GM12878 (cell line): ENCODE measurements at regions not wholly inside any gene's neighbourhood (a gene's known extent, or its start where the extent isn't known, plus 50 kb on each side); places are given as distances from the start of the nearest gene placed in this dataset.
A peak's percentile ranks its signal among the peaks of the same experiment; 100 is the strongest.

ENCODE experiments used
- ATAC-seq: fragments of 200-7000 bp; cut with Tn5 transposase; 3 replicates; pipeline ENCODE4 v1.9.1; 2020; ENCODE audit warnings: mild to moderate bottlenecking, moderate library complexity
- BruUV-seq: library from RNA; stranded (reverse); fragments of 400-500 nt; replicated peaks from 2 replicates; lab custom pipeline; 2021; lab: Mats Ljungman, UMichigan
- CTCF ChIA-PET: fragments of 300-600 bp; sonication (Branson Sonifier 250); formaldehyde crosslinking; extraction: SDS; loops from one replicate; lab custom pipeline; 2021; ENCODE audit warnings: inconsistent platforms; lab: Yijun Ruan, JAX
- POLR2A ChIA-PET: fragments of 350-600 bp; formaldehyde crosslinking; extraction: SDS; loops from one replicate; lab custom pipeline; 2021; ENCODE audit warnings: inconsistent platforms; lab: Charles Lee
- RAD21 ChIA-PET: fragments of 300-600 bp; sonication (Branson Sonifier 250); formaldehyde crosslinking; loops from one replicate; lab custom pipeline; 2023; ENCODE audit warnings: antibody characterized with exemption; ENCODE audit not compliant: unreplicated experiment; lab: Charles Lee
- SMC1A ChIA-PET: fragments of 300-600 bp; sonication (Branson Sonifier 250); formaldehyde crosslinking; loops from one replicate; lab custom pipeline; 2023; ENCODE audit not compliant: unreplicated experiment, uncharacterized antibody; lab: Charles Lee
- DNase-seq: peaks from one replicate; pipeline ENCODE4 v3.0.0-alpha.2; 2011; ENCODE audit warnings: low read depth, low spot score
- FAIRE-seq: peaks from 3 replicates; lab custom pipeline; 2011; peaks lifted over from hg19 to GRCh38; lab: Jason Lieb, UNC
- H2AFZ ChIP-seq: 2 replicates; pipeline ENCODE4 v1.6.0; 2011; ENCODE audit warnings: low read depth, low read length, control low read depth; ENCODE audit not compliant: control insufficient read depth
- H3K27ac ChIP-seq: 2 replicates; pipeline ENCODE4 v1.5.1; 2011; ENCODE audit warnings: control low read depth; ENCODE audit not compliant: control insufficient read depth, insufficient read depth
- H3K27me3 ChIP-seq, 2 experiments: replicated peaks in 1 of 2; 2 replicates each; pipeline versions ENCODE4 v1.6.0 to v1.6.1; 2011; ENCODE audit warnings: low read length in 1 of 2; ENCODE audit not compliant: control insufficient read depth in 2 of 2, insufficient read depth in 2 of 2
- H3K36me3 ChIP-seq, 2 experiments: 2 replicates each; pipeline ENCODE4 v1.5.1; 2011; ENCODE audit warnings: low read length in 1 of 2; ENCODE audit not compliant: control insufficient read depth in 2 of 2, insufficient read depth in 2 of 2
- H3K4me1 ChIP-seq: 2 replicates; pipeline ENCODE4 v1.6.1; 2011; ENCODE audit warnings: mild to moderate bottlenecking, low read length, moderate library complexity, mixed read lengths; ENCODE audit not compliant: control insufficient read depth, insufficient read depth
- H3K4me2 ChIP-seq: 2 replicates; pipeline ENCODE4 v1.6.0; 2011; ENCODE audit warnings: control low read depth; ENCODE audit not compliant: control insufficient read depth, insufficient read depth
- H3K4me3 ChIP-seq: fragments of 200-600 bp; sonication (generic); 2 replicates; pipeline ENCODE4 v1.5.1; 2016
- H3K79me2 ChIP-seq: 2 replicates; pipeline ENCODE4 v1.6.0; 2011; ENCODE audit warnings: low read length; ENCODE audit not compliant: control insufficient read depth, insufficient read depth
- H3K9ac ChIP-seq: 2 replicates; pipeline ENCODE4 v1.8.0; 2011; ENCODE audit warnings: low read length, control low read depth, mixed read lengths; ENCODE audit not compliant: control insufficient read depth, insufficient read depth
- H3K9me3 ChIP-seq: replicated peaks from 3 replicates; pipeline ENCODE4 v1.5.1; 2011; ENCODE audit warnings: mild to moderate bottlenecking, low read length; ENCODE audit not compliant: control insufficient read depth, insufficient read depth
- H4K20me1 ChIP-seq: 2 replicates; pipeline ENCODE4 v1.6.0; 2011; ENCODE audit not compliant: control insufficient read depth, insufficient read depth
- BCL3 ChIP-seq: IDR thresholded peaks from 2 replicates; pipeline ENCODE4 v1.6.1; 2011; ENCODE audit warnings: borderline replicate concordance, low read depth, mild to moderate bottlenecking, moderate library complexity, low read length; ENCODE audit not compliant: insufficient read depth, poor library complexity, severe bottlenecking
- HDGF ChIP-seq: fragments of 450-650 bp; IDR thresholded peaks from 2 replicates; pipeline ENCODE4 v1.6.1; 2016; ENCODE audit warnings: antibody characterized with exemption
- IKZF1 ChIP-seq: fragments of 450-650 bp; conservative IDR thresholded peaks from 2 replicates; pipeline ENCODE4 v1.6.1; 2017; ENCODE audit warnings: antibody characterized with exemption, mild to moderate bottlenecking
- IKZF2 ChIP-seq, 2 experiments: fragments of 450-650 bp; IDR thresholded peaks; 2 replicates each; pipeline ENCODE4 v1.6.1; 2017; ENCODE audit warnings: mild to moderate bottlenecking in 2 of 2, moderate library complexity in 2 of 2
- MLLT1 ChIP-seq: fragments of 450-650 bp; IDR thresholded peaks from 2 replicates; pipeline ENCODE4 v1.6.1; 2016; ENCODE audit warnings: mild to moderate bottlenecking
- NBN ChIP-seq: fragments of 450-650 bp; IDR thresholded peaks from 2 replicates; pipeline ENCODE4 v1.6.1; 2016
- NFYA ChIP-seq: IDR thresholded peaks from 2 replicates; pipeline ENCODE4 v1.6.1; 2011; ENCODE audit warnings: low read depth, mild to moderate bottlenecking, low read length, improper control_type of control experiment, borderline replicate concordance
- RELB ChIP-seq: fragments of 450-650 bp; IDR thresholded peaks from 2 replicates; pipeline ENCODE4 v1.6.1; 2017; ENCODE audit warnings: low read depth, mild to moderate bottlenecking, moderate library complexity
- STAT1 ChIP-seq: fragments of 450-650 bp; conservative IDR thresholded peaks from 2 replicates; pipeline ENCODE4 v1.6.1; 2014; ENCODE audit warnings: antibody characterized with exemption, mild to moderate bottlenecking
- TCF3 ChIP-seq: IDR thresholded peaks from 2 replicates; pipeline ENCODE4 v1.6.1; 2012; ENCODE audit warnings: low read depth, mild to moderate bottlenecking, low read length, borderline replicate concordance; ENCODE audit not compliant: insufficient read depth
- WGBS: methylation state at CpG from one replicate; pipeline ENCODE4 v1.1.6; 2016; ENCODE audit warnings: low lambda C conversion rate; ENCODE audit not compliant: insufficient replicate concordance, insufficient coverage; ENCODE audit errors: missing lambda C conversion rate; 5-methylcytosine and 5-hydroxymethylcytosine counted together
- in situ Hi-C: fragments of 300-500 bp; cut with MboI; formaldehyde crosslinking; loops from 9 replicates; pipeline ENCODE4 v1.14.3; 2018; ENCODE audit warnings: mixed read lengths
- intact Hi-C: fragments of 100-400 bp; cut with micrococcal nuclease; formaldehyde crosslinking; loops from one replicate; pipeline ENCODE4 v1.14.2; 2022; ENCODE audit not compliant: unreplicated experiment

- peak; percentile 84 for TF ChIP-seq MLLT1
- TF ChIP-seq NFYA: no peak
- peak in 1 of 2 experiments; percentile 42; a peak in 2 of 4 replicates for TF ChIP-seq IKZF2 (IDR thresholded peaks at IDR 0.05)
- no peak; the same call in 1 of the 2 replicates for TF ChIP-seq NBN
- TF ChIP-seq BCL3: peak; percentile 57
- TF ChIP-seq HDGF: peak; percentile 78
- peak; percentile 70; the same call in 1 of the 2 replicates for TF ChIP-seq TCF3
These were observed 90.2 kb upstream of the INSIG1 start (continued) for GRCh38 chr7:155207326-155208002.

GRCh38 chr7:155208681-155209477 lies 88.8 kb upstream of the INSIG1 start:
- H3K4me2 ChIP-seq: no peak overlapping the region
- 77% methylated on average over 15 of the region's 15 CpGs for WGBS
- ATAC-seq: no peak
- no peak overlapping the region for H3K27ac ChIP-seq
- BruUV-seq: no TSS peak
- intact Hi-C loops (loop anchor here (5.0 to 10.0 kb wide), 8 partner anchors 73 to 546 kb away; partner anchors contain the start of genes PAXIP1 and RBM33), in situ Hi-C loops (loop anchor here (10.0 kb wide), 2 partner anchors 86 to 546 kb away; partner anchors contain the start of gene INSIG1)
- H2AFZ ChIP-seq: no peak overlapping the region
- 0 out of 2 replicates have a peak, but pooled peaks have one; percentile 58 for TF ChIP-seq RELB
- TF ChIP-seq STAT1: no peak
- TF ChIP-seq IKZF1: peak; percentile 43; the same call in 1 of the 2 replicates
- peak; percentile 51 to 58; a peak in 3 of 4 replicates for TF ChIP-seq IKZF2 (IDR thresholded peaks at IDR 0.05)
- POLR2A ChIA-PET: no interaction called here
- RAD21 ChIA-PET: no interaction called here
- no peaks in the 10 kb centered on the region for H4K20me1 ChIP-seq
- no peaks in the 10 kb centered on the region for H3K27me3 ChIP-seq
- no peaks in the 10 kb centered on the region for H3K9me3 ChIP-seq
- DNase-seq: no peak
- SMC1A ChIA-PET: no interaction called here
- H3K9ac ChIP-seq: no peak overlapping the region
- CTCF ChIA-PET: interaction anchor here (0.6 kb wide), 1 partner anchor 94 kb away, joined by 3 read pairs; no protein-coding TSS in a partner anchor
- H3K79me2 ChIP-seq: no peaks in the 10 kb centered on the region
- FAIRE-seq: no peak
- no peak overlapping the region for H3K4me3 ChIP-seq
- no peaks in the 10 kb centered on the region for H3K36me3 ChIP-seq
- H3K4me1 ChIP-seq: peaks cover 18% of the 10 kb centered on the region
